ENCODE measurements at regions not wholly inside any gene's neighbourhood (a gene's known extent, or its start where the extent isn't known, plus 50 kb on each side); places are given as distances from the start of the nearest gene placed in this dataset.

DNA sequence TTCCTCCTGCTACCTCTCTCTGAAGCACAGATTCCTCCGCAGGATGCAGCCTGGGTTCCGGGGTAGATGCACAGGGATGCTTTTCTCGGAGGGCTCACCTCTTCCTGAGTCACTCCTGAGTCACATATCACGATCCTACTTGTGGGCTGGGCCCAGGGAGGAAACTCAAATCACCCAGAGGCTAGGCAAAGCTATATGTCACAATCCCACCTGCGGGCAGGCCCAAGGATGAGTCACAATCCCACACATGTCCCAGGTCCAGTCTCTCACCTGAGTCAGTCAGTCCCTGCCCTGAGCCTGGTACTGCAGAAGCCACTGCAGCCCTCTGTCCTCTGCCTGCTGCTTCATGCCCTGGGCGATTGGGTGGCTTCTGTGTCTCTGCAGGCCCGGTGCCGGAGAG, 149.0 kb upstream of the GSC start:
- DNase-seq (ENCODE audit: low spot score) (no peak), ATAC-seq (no peak)
- H3K79me2 ChIP-seq (replicated peaks; ENCODE audit: insufficient read depth) = no peaks in the 10 kb centered on the region
- no peak overlapping the region for H3K27ac Mint-ChIP-seq
- TF ChIP-seq REST (IDR thresholded peaks at IDR 0.05; ENCODE audit: unreplicated experiment) (no peak), ZNF462 (CRISPR knock-in tag; IDR thresholded peaks at IDR 0.05) (no peak), POLR2AphosphoS5 (IDR thresholded peaks at IDR 0.05; ENCODE audit: low read depth) (no peak), EZH2phosphoT487 (IDR thresholded peaks at IDR 0.05; ENCODE audit: unreplicated experiment) (no peak), NANOG (IDR thresholded peaks at IDR 0.05; ENCODE audit: borderline replicate concordance) (no peak), EZH2 (IDR thresholded peaks at IDR 0.05; ENCODE audit: low read depth, unreplicated experiment) (no peak), STAT1 (IDR thresholded peaks at IDR 0.05; ENCODE audit: unreplicated experiment) (no peak), JUNB (IDR thresholded peaks at IDR 0.05; ENCODE audit: unreplicated experiment) (no peak)
- TF ChIP-seq, protein P1, sequence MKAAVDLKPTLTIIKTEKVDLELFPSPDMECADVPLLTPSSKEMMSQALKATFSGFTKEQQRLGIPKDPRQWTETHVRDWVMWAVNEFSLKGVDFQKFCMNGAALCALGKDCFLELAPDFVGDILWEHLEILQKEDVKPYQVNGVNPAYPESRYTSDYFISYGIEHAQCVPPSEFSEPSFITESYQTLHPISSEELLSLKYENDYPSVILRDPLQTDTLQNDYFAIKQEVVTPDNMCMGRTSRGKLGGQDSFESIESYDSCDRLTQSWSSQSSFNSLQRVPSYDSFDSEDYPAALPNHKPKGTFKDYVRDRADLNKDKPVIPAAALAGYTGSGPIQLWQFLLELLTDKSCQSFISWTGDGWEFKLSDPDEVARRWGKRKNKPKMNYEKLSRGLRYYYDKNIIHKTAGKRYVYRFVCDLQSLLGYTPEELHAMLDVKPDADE (IDR thresholded peaks at IDR 0.05) = no peak
- TF ChIP-seq, protein P2, sequence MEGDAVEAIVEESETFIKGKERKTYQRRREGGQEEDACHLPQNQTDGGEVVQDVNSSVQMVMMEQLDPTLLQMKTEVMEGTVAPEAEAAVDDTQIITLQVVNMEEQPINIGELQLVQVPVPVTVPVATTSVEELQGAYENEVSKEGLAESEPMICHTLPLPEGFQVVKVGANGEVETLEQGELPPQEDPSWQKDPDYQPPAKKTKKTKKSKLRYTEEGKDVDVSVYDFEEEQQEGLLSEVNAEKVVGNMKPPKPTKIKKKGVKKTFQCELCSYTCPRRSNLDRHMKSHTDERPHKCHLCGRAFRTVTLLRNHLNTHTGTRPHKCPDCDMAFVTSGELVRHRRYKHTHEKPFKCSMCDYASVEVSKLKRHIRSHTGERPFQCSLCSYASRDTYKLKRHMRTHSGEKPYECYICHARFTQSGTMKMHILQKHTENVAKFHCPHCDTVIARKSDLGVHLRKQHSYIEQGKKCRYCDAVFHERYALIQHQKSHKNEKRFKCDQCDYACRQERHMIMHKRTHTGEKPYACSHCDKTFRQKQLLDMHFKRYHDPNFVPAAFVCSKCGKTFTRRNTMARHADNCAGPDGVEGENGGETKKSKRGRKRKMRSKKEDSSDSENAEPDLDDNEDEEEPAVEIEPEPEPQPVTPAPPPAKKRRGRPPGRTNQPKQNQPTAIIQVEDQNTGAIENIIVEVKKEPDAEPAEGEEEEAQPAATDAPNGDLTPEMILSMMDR (conservative IDR thresholded peaks at IDR 0.05; ENCODE audit: low read depth in 2 of 2) = no peak
- no peak overlapping the region for H3K4me2 ChIP-seq
- peaks cover 2% of the 10 kb centered on the region for H3K27me3 Mint-ChIP-seq (ENCODE audit: insufficient read depth, low read depth, poor library complexity)
- H3K4me3 Mint-ChIP-seq = no peak overlapping the region
- H3K9me2 ChIP-seq (ENCODE audit: insufficient read depth) = no peaks in the 10 kb centered on the region
- H3K4me3 ChIP-seq = no peak overlapping the region
- H3K4me1 Mint-ChIP-seq = no peaks in the 10 kb centered on the region
- no peaks in the 10 kb centered on the region for H3F3A ChIP-seq (replicated peaks; ENCODE audit: low read depth)
- no peaks in the 10 kb centered on the region for H3K9me3 Mint-ChIP-seq
- H2AFZ ChIP-seq = 0 out of 2 replicates have a peak overlapping the region, but pooled peaks have one; percentile 52
- no peaks in the 10 kb centered on the region for H3K36me3 ChIP-seq (ENCODE audit: insufficient read depth)
- H3K36me3 Mint-ChIP-seq (ENCODE audit: low read depth) = no peaks in the 10 kb centered on the region
- H4K20me1 ChIP-seq (replicated peaks; ENCODE audit: insufficient read depth) = no peaks in the 10 kb centered on the region
- no peaks in the 10 kb centered on the region for H3K4me1 ChIP-seq (ENCODE audit: insufficient read depth)
- H3K27ac ChIP-seq (ENCODE audit: low read depth) = no peak overlapping the region
- H3K27me3 ChIP-seq (ENCODE audit: insufficient read depth) = no peaks in the 10 kb centered on the region
